Karpas-422 (cell line): ENCODE measurements at regions not wholly inside any gene's neighbourhood (a gene's known extent, or its start where the extent isn't known, plus 50 kb on each side); places are given as distances from the start of the nearest gene placed in this dataset.

Experiments used
- DNase-seq: peaks from one replicate; pipeline ENCODE4 v3.0.0-alpha.2; 2015
- H2AFZ ChIP-seq: fragments of 200-600 bp; sonication (generic); 2 replicates; pipeline ENCODE4 v1.6.1; 2014; ENCODE audit warnings: antibody characterized with exemption, low read length, mixed read lengths
- H3K27ac ChIP-seq: fragments of 200-600 bp; sonication (generic); 2 replicates; pipeline ENCODE4 v1.5.1; 2014; ENCODE audit warnings: mild to moderate bottlenecking, low read length, moderate library complexity
- H3K27me3 ChIP-seq: fragments of 200-600 bp; sonication (generic); 2 replicates; pipeline ENCODE4 v1.6.1; 2014; ENCODE audit warnings: low read length, mixed read lengths
- H3K36me3 ChIP-seq: fragments of 200-600 bp; sonication (generic); 2 replicates; pipeline ENCODE4 v1.6.1; 2014; ENCODE audit warnings: low read length, mixed read lengths; ENCODE audit not compliant: insufficient read depth
- H3K4me1 ChIP-seq: fragments of 200-600 bp; sonication (generic); 2 replicates; pipeline ENCODE4 v1.6.1; 2014; ENCODE audit warnings: mild to moderate bottlenecking, low read length, mixed read lengths
- H3K4me2 ChIP-seq: fragments of 200-600 bp; sonication (generic); 2 replicates; pipeline ENCODE4 v1.6.1; 2014; ENCODE audit warnings: low read length, low read depth, mild to moderate bottlenecking; ENCODE audit not compliant: poor library complexity, severe bottlenecking
- H3K4me3 ChIP-seq: fragments of 200-600 bp; sonication (generic); 2 replicates; pipeline ENCODE4 v1.5.1; 2014; ENCODE audit warnings: mild to moderate bottlenecking, antibody characterized with exemption, low read length, mixed read lengths
- H3K79me2 ChIP-seq: fragments of 200-600 bp; sonication (generic); 2 replicates; pipeline ENCODE4 v1.6.1; 2014; ENCODE audit warnings: mild to moderate bottlenecking, low read length, mixed read lengths
- H3K9ac ChIP-seq: fragments of 200-600 bp; sonication (generic); 2 replicates; pipeline ENCODE4 v1.6.0; 2014; ENCODE audit warnings: low read length
- H3K9me2 ChIP-seq: fragments of 200-600 bp; sonication (generic), shearing (Covaris generic); replicated peaks from 2 replicates; pipeline ENCODE4 v1.6.0; 2014; ENCODE audit warnings: mild to moderate bottlenecking, low read length, moderate library complexity; ENCODE audit not compliant: insufficient read depth
- H3K9me3 ChIP-seq: fragments of 300-700, 200-600 bp; sonication (generic); 2 replicates; pipeline ENCODE4 v1.6.1; 2014; ENCODE audit warnings: low read length, mixed read lengths
- H4K20me1 ChIP-seq: fragments of 200-600 bp; sonication (generic); 2 replicates; pipeline ENCODE4 v1.6.1; 2014; ENCODE audit warnings: mild to moderate bottlenecking, antibody characterized with exemption, low read length, low read depth; ENCODE audit not compliant: insufficient read depth

DNA sequence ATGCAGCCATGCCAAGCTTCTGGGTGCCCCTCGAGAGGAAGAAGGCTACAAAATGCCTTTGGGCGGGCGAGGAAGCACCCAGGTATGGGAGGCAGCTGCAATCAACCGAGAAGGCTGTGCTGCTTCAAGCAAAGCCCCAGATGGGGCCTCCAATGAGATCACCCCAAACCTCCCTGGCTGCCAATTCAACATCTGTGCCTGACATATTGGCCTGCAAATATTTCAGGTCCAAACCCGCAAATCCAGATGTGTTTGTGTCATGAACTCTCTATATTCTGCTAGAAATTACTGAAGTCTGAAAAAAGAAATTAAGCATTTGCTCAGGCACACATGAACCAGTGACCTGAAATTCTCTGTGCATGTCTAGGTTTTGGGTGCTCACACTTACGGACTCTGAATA lies 78.8 kb upstream of the RCN1 start:
- H3K4me3 ChIP-seq: no peak overlapping the region

DNA sequence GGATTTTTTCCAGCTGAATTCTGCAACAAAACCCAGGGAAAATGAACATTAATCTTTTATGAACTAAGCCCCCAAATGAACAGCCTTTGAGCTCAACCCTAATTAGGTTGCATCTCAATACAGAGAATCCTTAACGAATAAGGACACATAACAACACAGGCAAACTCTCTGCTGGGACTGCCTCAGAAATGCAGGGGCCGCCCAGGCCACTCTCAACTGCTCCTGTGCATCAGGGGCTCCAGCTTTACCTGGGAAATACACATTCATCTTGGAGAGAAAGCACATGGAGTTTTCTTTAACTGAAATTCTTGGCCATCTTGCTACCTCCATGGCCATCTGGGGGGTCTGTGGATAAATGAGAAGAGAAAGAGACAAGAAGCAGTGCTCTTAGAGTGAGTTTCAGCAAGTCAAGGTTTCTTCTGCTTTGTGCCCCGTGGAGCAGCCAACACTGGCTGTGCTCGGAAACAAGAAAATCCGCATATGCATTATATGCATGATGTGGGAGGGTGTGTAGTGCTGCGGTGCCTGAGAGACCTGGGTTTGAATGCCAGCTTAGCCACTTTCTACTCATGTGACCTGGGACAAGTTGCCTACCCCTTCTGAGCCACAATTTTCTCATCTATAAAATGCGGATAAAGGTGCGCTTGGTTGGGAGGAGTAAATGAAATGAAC lies 81.9 kb upstream of the RCN1 start:
- Histone ChIP-seq H3K9ac (no peak overlapping the region), H2AFZ (no peak overlapping the region), H3K9me3 (no peaks in the 10 kb centered on the region), H3K36me3 (no peaks in the 10 kb centered on the region), H3K4me1 (peaks cover 17% of the 10 kb centered on the region), H3K79me2 (no peaks in the 10 kb centered on the region), H3K27me3 (no peaks in the 10 kb centered on the region), H3K4me3 (no peak overlapping the region), H3K9me2 (no peaks in the 10 kb centered on the region), H3K27ac (no peak overlapping the region), H3K4me2 (no peak overlapping the region), H4K20me1 (no peaks in the 10 kb centered on the region)
- no peak for DNase-seq

More for the DNA sequence above, 78.8 kb upstream of the RCN1 start:
- Histone ChIP-seq H2AFZ (no peak overlapping the region), H4K20me1 (no peaks in the 10 kb centered on the region), H3K9me2 (no peaks in the 10 kb centered on the region), H3K27me3 (no peaks in the 10 kb centered on the region), H3K9ac (no peak overlapping the region), H3K27ac (no peak overlapping the region), H3K4me2 (no peak overlapping the region), H3K36me3 (no peaks in the 10 kb centered on the region), H3K4me1 (peaks cover 11% of the 10 kb centered on the region), H3K9me3 (no peaks in the 10 kb centered on the region), H3K79me2 (no peaks in the 10 kb centered on the region)
- peak; percentile 69 for DNase-seq

DNA sequence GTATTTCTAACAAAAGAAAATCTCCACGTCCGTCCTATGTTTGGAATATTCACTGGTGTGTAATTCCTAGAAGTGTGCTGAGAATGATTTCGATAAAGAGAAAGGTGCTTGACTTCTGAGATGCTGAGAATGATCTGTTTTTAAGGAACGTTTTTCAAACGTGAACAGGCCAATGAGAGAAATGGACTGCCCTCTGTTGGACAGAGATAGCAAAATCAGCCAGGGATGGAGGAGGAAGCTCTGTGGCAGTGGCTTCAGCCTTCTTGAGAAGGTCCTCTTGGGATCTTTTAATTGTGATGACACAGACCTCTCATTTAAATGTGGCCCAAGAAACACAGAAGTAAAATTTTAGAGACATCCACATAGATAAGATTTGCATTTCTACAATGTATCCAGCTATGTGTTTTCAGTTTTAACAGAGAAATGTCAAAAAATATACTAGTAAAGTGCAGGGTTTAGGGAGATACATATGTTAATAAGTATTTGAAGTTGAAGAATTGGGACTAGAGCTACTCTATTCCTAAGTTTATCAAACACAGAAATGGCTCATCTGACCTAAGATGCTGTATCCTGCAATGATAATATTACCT lies 84.0 kb upstream of the RCN1 start:
- peak; percentile 88 for DNase-seq

DNA sequence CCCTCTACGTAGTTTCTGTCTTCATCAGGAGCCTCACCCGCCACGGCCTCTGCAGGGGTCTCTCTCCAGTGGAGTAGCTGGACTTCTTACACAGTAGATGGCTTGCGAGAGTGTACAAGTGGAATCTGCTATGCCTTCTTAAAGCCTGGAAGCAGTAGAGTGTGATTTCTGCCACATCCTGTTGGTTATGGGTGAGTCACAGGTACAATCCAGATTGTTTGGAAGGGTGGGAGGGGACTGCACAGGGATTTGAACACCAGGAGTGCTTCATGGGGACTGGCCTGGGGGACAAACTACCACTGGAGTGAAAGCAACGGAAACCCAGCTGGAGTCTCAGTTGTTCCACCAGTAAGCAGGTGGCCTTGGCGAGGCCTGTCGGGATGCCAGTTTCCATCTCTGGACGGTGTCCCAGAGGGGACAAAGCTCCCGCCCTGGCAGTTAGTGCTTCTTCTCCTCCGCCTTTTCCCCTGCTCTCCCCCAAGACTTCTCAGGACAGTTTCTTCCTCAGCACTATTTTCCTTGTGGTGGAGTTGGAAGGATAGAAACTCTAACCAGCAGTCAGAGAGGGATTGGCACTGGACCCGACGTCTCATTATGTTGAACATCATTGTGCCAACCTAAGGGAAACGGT lies 85.0 kb upstream of the RCN1 start:
- Histone ChIP-seq H3K4me1 (peaks cover 18% of the 10 kb centered on the region), H4K20me1 (no peaks in the 10 kb centered on the region), H2AFZ (no peak overlapping the region), H3K27ac (no peak overlapping the region), H3K9me2 (no peaks in the 10 kb centered on the region), H3K27me3 (no peaks in the 10 kb centered on the region), H3K4me3 (no peak overlapping the region), H3K36me3 (no peaks in the 10 kb centered on the region), H3K9me3 (no peaks in the 10 kb centered on the region), H3K9ac (no peak overlapping the region), H3K4me2 (no peak overlapping the region), H3K79me2 (no peaks in the 10 kb centered on the region)
- no peak for DNase-seq

More for the DNA sequence above, 84.0 kb upstream of the RCN1 start:
- Histone ChIP-seq H3K27ac (no peak overlapping the region), H3K4me2 (peak overlapping the region; percentile 34), H3K79me2 (no peaks in the 10 kb centered on the region), H3K9ac (no peak overlapping the region), H4K20me1 (no peaks in the 10 kb centered on the region), H3K4me1 (peaks cover 21% of the 10 kb centered on the region), H3K4me3 (no peak overlapping the region), H2AFZ (peak overlapping the region; percentile 74; the same call in 1 of the 2 replicates), H3K9me3 (no peaks in the 10 kb centered on the region), H3K36me3 (no peaks in the 10 kb centered on the region), H3K9me2 (no peaks in the 10 kb centered on the region), H3K27me3 (no peaks in the 10 kb centered on the region)

DNA sequence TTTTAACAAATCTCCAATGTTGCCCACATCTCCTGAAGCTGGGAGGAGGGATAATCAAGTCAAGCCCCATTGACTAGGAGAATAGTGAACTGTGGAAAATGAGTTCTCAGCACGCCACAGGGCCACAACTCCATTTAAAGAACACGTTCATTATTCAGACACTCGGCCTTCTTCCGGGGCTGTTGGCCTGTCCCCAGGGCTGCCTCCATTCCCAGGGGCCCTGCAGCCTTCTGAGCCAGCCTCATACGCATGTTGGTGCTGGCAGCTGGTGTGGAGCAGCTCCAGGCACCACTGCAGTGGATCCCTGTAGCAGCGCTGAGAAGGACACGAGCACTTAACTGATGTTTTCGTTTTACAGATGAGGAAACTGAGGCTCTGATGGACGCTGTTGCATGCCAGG lies 87.5 kb upstream of the RCN1 start:
- Histone ChIP-seq H3K27ac (no peak overlapping the region), H3K36me3 (no peaks in the 10 kb centered on the region), H3K9me2 (no peaks in the 10 kb centered on the region)

DNA sequence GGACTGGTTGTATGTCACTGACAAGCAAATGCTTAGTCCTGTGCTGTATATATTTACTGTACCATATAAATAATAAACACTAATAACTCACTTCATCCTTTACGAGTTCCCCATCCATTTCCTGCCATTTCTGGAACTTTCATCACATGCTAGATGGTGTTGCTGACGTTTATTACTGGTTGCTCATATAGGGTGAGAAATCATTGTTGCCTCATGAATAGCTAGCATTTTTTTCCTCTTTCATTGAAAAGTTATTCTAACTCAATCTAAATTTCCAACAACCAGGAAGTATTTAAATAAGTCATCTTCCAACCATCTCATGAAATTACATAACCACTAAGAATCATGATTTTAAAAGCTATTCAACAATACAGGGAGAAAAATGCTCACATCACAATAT lies 88.6 kb upstream of the RCN1 start:
- H3K4me3 ChIP-seq: no peak overlapping the region
- no peak overlapping the region for H3K27ac ChIP-seq
- no peak overlapping the region for H3K4me2 ChIP-seq
- H3K27me3 ChIP-seq: no peaks in the 10 kb centered on the region
- H3K4me1 ChIP-seq: peaks cover 15% of the 10 kb centered on the region
- DNase-seq: no peak
- H2AFZ ChIP-seq: no peak overlapping the region
- no peaks in the 10 kb centered on the region for H3K79me2 ChIP-seq
- H4K20me1 ChIP-seq: no peaks in the 10 kb centered on the region
- H3K36me3 ChIP-seq: no peaks in the 10 kb centered on the region
- H3K9me2 ChIP-seq: no peaks in the 10 kb centered on the region
- H3K9ac ChIP-seq: no peak overlapping the region
- H3K9me3 ChIP-seq: no peaks in the 10 kb centered on the region

More for the DNA sequence above, 87.5 kb upstream of the RCN1 start:
- H3K9ac ChIP-seq: no peak overlapping the region
- H4K20me1 ChIP-seq: no peaks in the 10 kb centered on the region
- no peaks in the 10 kb centered on the region for H3K27me3 ChIP-seq
- H2AFZ ChIP-seq: no peak overlapping the region
- H3K79me2 ChIP-seq: no peaks in the 10 kb centered on the region
- H3K4me1 ChIP-seq: peaks cover 18% of the 10 kb centered on the region
- no peak overlapping the region for H3K4me3 ChIP-seq
- no peak overlapping the region for H3K4me2 ChIP-seq
- DNase-seq: no peak
- H3K9me3 ChIP-seq: no peaks in the 10 kb centered on the region

DNA sequence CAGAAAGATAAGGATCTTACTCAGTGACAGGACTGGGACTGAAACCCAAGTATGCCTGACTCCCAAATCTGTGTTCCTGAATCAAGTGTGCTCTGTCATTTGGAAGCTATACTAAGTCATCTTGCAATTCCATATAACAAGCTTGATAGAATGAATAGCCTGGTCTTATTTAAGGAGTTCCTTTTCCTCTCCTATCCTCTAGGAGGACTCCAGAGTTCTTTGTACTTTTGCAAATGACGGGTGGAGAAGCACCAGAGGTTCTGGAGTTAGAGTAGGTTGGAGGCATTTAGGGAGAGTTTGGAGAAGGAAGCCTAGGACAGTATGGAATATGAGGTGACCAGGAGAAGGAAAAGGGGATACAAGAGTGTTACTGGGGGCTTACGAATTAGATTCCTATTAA lies 92.9 kb upstream of the RCN1 start:
- no peak for DNase-seq
- H3K27ac ChIP-seq: no peak overlapping the region
- no peak overlapping the region for H3K9ac ChIP-seq
- no peaks in the 10 kb centered on the region for H3K9me3 ChIP-seq
- H3K36me3 ChIP-seq: no peaks in the 10 kb centered on the region
- no peaks in the 10 kb centered on the region for H4K20me1 ChIP-seq
- no peaks in the 10 kb centered on the region for H3K27me3 ChIP-seq
- H3K4me2 ChIP-seq: no peak overlapping the region
- H3K4me3 ChIP-seq: no peak overlapping the region
- H3K9me2 ChIP-seq: no peaks in the 10 kb centered on the region
- no peak overlapping the region for H2AFZ ChIP-seq
- H3K4me1 ChIP-seq: peaks cover 10% of the 10 kb centered on the region
- H3K79me2 ChIP-seq: no peaks in the 10 kb centered on the region

DNA sequence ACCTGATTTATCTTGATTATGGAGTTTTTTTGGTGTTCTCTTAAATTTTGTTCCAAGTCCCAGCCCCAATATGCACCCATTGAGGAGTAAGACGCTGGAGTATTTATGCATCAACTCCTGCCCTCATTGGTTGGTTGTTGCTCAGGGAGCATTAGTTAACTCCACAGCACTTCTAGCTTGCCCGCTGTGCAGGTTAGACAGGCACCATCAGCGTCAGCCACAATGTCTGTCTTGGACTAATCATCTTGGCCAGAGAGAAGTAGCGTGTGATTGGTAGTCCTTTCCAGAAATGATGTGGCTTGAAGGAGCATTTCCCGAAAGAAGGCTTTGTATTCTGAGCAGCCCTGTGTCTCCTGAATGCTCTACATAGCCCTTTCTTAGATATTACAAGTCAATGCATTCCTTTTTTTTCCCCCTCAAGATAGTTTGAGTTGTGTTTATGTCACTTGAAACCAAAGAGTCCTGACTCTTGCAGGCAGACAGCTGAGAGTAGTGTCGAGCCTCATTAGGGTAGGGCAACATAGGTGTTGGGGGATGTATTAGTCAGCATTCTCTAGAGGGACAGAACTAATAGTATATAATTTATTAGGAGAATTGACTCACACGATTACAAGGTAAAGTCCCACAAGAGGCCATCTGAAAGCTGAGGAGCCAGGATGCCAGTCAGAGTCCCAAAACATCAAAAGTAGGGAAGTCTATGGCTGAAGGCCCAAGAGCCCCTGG lies 94.6 kb upstream of the RCN1 start:
- Histone ChIP-seq H4K20me1 (no peaks in the 10 kb centered on the region), H3K4me2 (peak overlapping the region; percentile 37), H3K27ac (no peak overlapping the region), H3K9me3 (no peaks in the 10 kb centered on the region), H3K9ac (0 out of 2 replicates have a peak overlapping the region, but pooled peaks have one; percentile 12), H3K4me3 (peak overlapping the region; percentile 35; the same call in 1 of the 2 replicates), H3K27me3 (no peaks in the 10 kb centered on the region), H3K4me1 (peaks cover 10% of the 10 kb centered on the region), H3K9me2 (no peaks in the 10 kb centered on the region), H2AFZ (peak overlapping the region; percentile 20; the same call in 1 of the 2 replicates), H3K79me2 (no peaks in the 10 kb centered on the region), H3K36me3 (no peaks in the 10 kb centered on the region)
- no peak for DNase-seq
